ENCODE measurements at regions not wholly inside any gene's neighbourhood (a gene's known extent, or its start where the extent isn't known, plus 50 kb on each side); places are given as distances from the start of the nearest gene placed in this dataset.
"Not testable (repeated sequence)": the region's sequence is repeated elsewhere in the genome, so short reads cannot be mapped to it uniquely, and the experiment has no call there.

DNA sequence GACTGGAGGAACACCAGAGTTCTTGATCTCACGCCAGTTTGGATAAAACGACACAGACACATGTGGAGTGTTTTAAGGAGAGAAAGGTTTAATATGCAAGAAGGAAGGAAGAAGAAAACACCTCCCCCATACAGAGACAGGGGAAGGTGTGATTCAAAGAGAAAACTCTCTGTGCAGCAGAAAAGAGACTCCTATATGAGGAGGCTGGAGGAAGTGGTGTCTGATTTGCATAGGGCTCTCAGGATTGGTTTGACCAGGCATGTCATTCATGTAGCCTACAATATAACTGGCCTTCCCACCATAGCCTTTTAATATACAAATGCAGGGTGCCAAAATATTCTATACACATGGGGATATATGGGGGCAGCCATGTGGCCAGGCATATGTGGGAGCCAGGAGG lies 1386.5 kb downstream of the RPIA start:
- H3K27ac ChIP-seq = no peak overlapping the region

GRCh38 chr2:90079374-90079773 lies 1387.9 kb downstream of the RPIA start:
- DNase-seq (ENCODE audit: low spot score) = no peak
- ChIA-PET POLR2A (ENCODE audit: low non-redundant PET) (no interaction called here), CTCF (no interaction called here)
- no peak overlapping the region for H3K27ac ChIP-seq
- TF ChIP-seq, protein P1, sequence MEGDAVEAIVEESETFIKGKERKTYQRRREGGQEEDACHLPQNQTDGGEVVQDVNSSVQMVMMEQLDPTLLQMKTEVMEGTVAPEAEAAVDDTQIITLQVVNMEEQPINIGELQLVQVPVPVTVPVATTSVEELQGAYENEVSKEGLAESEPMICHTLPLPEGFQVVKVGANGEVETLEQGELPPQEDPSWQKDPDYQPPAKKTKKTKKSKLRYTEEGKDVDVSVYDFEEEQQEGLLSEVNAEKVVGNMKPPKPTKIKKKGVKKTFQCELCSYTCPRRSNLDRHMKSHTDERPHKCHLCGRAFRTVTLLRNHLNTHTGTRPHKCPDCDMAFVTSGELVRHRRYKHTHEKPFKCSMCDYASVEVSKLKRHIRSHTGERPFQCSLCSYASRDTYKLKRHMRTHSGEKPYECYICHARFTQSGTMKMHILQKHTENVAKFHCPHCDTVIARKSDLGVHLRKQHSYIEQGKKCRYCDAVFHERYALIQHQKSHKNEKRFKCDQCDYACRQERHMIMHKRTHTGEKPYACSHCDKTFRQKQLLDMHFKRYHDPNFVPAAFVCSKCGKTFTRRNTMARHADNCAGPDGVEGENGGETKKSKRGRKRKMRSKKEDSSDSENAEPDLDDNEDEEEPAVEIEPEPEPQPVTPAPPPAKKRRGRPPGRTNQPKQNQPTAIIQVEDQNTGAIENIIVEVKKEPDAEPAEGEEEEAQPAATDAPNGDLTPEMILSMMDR (conservative IDR thresholded peaks at IDR 0.05; ENCODE audit: low read depth) = no peak

More for the DNA sequence above, 1386.5 kb downstream of the RPIA start:
- TF ChIP-seq, protein P1 (conservative IDR thresholded peaks at IDR 0.05; ENCODE audit: low read depth) = no peak
- ChIA-PET POLR2A (ENCODE audit: low non-redundant PET) (no interaction called here), CTCF (no interaction called here)
- DNase-seq (ENCODE audit: low spot score) = no peak

GRCh38 chr2:90087792-90088191 lies 1396.3 kb downstream of the RPIA start:
- DNase-seq (ENCODE audit: low spot score); POLR2A ChIA-PET (ENCODE audit: low non-redundant PET); CTCF ChIA-PET; H3K27ac ChIP-seq: not testable (repeated sequence)

DNA sequence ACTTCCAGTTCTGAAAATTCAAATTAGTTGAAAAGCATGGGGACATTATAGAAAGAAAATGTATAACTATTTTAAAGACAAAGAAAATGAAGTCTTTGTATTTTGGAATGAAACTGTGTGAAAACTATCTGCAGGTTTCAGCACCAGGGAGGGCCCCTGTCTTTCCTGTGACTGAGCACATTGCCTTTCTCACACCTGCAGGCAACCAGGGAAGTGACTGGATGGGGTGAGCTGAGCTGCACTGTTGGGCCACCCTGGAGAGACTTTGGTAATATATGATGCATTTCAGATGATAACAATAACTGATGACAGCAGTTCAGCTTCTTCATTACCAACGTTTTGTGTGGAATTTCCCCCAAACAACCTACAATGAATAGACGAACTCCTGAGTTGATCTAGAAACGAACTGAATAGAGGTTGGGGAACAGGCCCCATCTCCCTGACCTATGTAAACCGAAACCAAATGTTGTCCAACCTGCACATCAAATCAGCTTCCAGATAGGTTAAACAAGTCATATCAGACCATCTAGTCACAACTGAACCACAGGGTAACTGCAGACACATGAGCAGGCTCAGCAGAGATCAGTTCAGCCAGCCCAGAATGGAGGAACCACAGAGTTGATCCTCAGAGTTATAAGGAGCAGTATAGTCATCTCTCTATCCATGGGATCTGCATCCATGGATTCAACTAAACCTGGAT lies 1402.2 kb downstream of the RPIA start:
- CTCF ChIA-PET; POLR2A ChIA-PET (ENCODE audit: low non-redundant PET); H3K27ac ChIP-seq; DNase-seq (ENCODE audit: low spot score): not testable (repeated sequence)

DNA sequence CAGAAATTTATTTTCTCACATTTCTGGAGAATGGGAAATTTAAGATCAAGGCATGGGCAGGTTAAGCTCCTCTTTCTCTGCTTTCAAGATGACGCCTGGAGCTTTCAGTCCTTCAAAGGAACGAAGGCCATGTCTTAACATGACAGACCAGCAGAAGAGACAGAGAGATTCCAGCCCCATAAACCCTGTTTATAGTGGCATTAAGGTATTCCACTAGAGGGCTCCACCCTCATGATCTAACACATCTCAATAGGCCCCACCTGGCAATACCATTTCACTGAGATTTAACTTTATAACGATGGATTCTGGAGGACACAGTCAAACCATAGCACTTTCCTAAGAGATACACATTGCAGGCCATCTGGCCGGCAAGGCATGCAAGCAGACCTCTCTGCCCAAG lies 1406.1 kb downstream of the RPIA start:
- POLR2A ChIA-PET (ENCODE audit: low non-redundant PET); DNase-seq (ENCODE audit: low spot score); CTCF ChIA-PET; H3K27ac ChIP-seq: not testable (repeated sequence)

GRCh38 chr2:90105142-90105541 lies 1413.7 kb downstream of the RPIA start:
- DNase-seq (ENCODE audit: low spot score); CTCF ChIA-PET; POLR2A ChIA-PET (ENCODE audit: low non-redundant PET); H3K27ac ChIP-seq: not testable (repeated sequence)

DNA sequence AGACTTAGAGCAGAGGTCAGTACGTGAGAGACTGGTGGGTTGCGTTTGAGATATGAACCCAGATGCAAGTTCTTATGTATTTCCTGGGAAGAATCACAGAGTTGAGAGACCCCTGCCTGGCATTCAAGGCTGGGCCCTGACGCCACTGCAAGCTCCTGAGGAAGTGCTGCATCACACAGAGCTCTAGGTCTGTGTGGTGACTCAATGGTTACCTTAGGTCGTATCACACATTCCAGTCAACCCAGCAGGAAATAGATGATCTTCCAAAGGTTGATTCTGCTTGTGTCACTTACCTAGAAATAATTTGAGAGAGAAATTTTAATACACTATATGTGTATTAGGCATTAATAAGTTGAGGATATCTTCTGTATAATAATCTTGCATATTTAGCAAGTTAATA lies 1431.9 kb downstream of the RPIA start:
- DNase-seq (ENCODE audit: low spot score); H3K27ac ChIP-seq; POLR2A ChIA-PET (ENCODE audit: low non-redundant PET); CTCF ChIA-PET: not testable (repeated sequence)

- H3K27ac ChIP-seq; POLR2A ChIA-PET (ENCODE audit: low non-redundant PET); DNase-seq (ENCODE audit: low spot score); CTCF ChIA-PET: not testable (repeated sequence)
These were observed 1447.6 kb downstream of the RPIA start for GRCh38 chr2:90139046-90139445.

DNA sequence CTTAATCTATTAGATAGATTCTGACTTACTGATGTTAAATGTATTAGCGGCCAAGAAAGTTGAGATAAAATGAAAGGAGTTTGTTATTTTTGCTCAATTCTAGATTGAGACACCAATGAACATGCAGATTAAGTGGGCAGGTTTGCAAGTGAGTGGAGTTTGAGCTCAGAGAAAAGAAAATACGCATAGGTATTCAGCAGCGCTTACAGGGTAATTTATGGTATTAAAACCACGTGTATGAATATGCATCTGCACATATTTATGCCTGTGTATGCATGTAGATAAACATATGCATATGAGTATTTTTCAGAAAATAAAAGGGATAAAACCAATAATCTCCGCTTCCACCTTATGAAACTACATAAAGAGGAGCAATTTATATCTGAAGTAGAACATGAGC lies 1450.1 kb downstream of the RPIA start:
- DNase-seq (ENCODE audit: low spot score); POLR2A ChIA-PET (ENCODE audit: low non-redundant PET); H3K27ac ChIP-seq; CTCF ChIA-PET: not testable (repeated sequence)

DNA sequence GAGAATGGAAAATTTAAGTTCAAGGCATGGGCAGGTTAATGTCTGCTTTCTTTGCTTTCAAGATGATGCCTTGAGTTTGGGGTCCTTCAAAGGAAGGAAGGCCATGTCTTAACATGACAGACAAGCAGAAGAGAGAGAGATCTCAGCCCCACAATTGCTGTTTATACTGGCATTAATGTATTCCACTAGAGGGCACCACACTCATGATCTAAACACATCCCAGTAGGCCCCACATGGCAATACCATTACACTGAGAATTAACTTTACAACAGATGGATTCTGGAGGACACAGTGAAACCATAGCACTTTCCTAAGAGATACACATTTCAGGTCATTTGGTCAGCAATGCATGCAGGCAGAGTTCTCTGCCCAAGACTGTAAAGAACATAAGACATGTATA lies 1460.3 kb downstream of the RPIA start:
- DNase-seq (ENCODE audit: low spot score); H3K27ac ChIP-seq; POLR2A ChIA-PET (ENCODE audit: low non-redundant PET); CTCF ChIA-PET: not testable (repeated sequence)

DNA sequence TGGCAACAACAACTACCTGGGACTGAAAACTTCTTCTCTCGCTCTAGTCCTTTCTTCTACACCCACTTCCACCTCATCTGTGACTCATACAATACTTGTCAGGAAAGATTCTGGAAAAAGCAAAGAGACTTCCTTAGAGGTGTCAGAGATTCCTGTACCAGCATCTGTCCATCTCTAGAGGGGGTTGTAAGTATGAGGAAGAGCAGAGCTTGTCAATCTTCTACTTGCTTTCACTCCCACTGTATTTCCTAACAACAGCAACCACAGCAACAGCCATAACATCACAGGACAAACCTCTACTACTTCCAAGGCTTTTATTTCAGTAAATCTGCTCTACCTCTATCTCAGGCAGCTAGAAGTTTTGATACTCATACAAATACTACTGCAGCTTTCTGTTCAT lies 1479.5 kb downstream of the RPIA start:
- POLR2A ChIA-PET (ENCODE audit: low non-redundant PET); H3K27ac ChIP-seq; CTCF ChIA-PET; DNase-seq (ENCODE audit: low spot score): not testable (repeated sequence)

DNA sequence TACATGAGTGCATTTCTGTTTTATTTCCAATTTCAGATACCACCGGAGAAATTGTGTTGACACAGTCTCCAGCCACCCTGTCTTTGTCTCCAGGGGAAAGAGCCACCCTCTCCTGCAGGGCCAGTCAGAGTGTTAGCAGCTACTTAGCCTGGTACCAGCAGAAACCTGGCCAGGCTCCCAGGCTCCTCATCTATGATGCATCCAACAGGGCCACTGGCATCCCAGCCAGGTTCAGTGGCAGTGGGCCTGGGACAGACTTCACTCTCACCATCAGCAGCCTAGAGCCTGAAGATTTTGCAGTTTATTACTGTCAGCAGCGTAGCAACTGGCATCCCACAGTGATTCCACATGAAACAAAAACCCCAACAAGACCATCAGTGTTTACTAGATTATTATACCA lies 1481.6 kb downstream of the RPIA start:
- POLR2A ChIA-PET (ENCODE audit: low non-redundant PET); CTCF ChIA-PET: not testable (repeated sequence)

DNA sequence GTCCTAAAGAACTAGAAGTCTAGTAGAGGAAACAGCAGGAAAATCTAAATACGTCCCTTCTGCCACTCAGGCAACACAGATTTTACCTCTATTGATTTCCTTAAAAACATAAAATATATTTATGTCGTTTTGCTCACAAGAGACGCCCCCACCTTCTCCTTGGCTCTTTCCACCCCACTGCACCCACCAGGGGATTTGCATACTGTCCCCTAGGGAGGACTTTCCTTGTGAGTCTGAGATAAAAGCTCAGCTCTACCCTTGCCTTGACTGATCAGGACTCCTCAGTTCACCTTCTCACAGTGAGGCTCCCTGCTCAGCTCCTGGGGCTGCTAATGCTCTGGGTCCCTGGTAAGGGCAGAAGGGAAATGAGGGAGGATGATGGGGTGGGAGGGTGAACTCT lies 1488.1 kb downstream of the RPIA start:
- CTCF ChIA-PET; H3K27ac ChIP-seq; POLR2A ChIA-PET (ENCODE audit: low non-redundant PET): not testable (repeated sequence)

More for the DNA sequence above, 1481.6 kb downstream of the RPIA start:
- not testable (repeated sequence) for H3K27ac ChIP-seq; DNase-seq (ENCODE audit: low spot score)

More for the DNA sequence above, 1488.1 kb downstream of the RPIA start:
- not testable (repeated sequence) for DNase-seq (ENCODE audit: low spot score)
